Skin epidermis (tissue), 12 donors: ENCODE measurements at regions not wholly inside any gene's neighbourhood (a gene's known extent, or its start where the extent isn't known, plus 50 kb on each side); places are given as distances from the start of the nearest gene placed in this dataset.
"Not testable (repeated sequence)": the region's sequence is repeated elsewhere in the genome, so short reads cannot be mapped to it uniquely, and the experiment has no call there.

Source experiments
- H3K27ac ChIP-seq, 21 experiments: fragments of 200-600 bp; sonication (generic) in 11 of 21; one replicate each; pipeline ENCODE4 v1.5.0; 2020; ENCODE audit warnings: mild to moderate bottlenecking in 3 of 21, inconsistent platforms in 2 of 21, moderate library complexity in 2 of 21
- H3K4me3 ChIP-seq, 7 experiments: fragments of 200-600 bp; sonication (generic) in 2 of 7; one replicate each; pipeline ENCODE4 v1.5.0; 2020; ENCODE audit warnings: inconsistent platforms in 2 of 7, mild to moderate bottlenecking in 2 of 7, moderate library complexity in 1 of 7

DNA sequence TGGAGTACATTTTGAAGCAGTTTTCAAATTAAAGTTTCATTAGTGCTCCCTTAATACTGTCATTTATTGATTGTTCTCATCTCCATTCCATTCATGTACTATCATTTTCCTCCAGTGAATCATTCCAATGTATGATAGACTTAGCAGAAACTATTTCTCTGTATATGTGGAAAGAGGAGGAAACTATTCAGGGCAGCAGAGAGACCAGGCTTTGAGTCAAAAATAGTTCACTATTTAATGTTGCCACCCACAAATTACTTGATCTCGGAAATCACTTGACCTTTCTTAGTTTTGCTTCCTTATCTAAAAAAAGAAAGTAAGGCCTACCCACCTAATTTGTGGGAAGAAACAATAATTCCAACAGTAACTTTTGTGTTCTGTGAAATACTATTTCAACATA, 610.5 kb upstream of the ZNF385D start:
- no peak overlapping the region for H3K4me3 ChIP-seq
- H3K27ac ChIP-seq = no peak overlapping the region

DNA sequence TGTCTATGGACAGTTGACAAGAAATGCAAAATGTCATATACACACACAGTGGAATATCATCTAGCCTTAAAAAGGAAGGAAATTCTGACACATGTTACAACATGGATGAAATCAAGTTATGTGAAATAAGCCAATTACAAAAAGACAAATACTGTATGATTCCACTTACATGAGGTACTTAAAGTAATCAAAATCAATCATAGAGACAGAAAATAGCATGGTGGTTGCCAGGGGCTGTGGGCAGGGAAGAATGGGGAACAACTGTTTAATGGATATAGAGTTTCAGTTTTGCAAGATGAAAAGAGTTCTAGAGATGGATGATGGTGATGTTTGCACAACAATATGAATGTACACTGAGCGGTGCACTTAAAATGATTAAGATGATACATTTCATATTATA, 613.8 kb upstream of the ZNF385D start:
- Histone ChIP-seq H3K4me3 (no peak overlapping the region), H3K27ac (no peak overlapping the region)

DNA sequence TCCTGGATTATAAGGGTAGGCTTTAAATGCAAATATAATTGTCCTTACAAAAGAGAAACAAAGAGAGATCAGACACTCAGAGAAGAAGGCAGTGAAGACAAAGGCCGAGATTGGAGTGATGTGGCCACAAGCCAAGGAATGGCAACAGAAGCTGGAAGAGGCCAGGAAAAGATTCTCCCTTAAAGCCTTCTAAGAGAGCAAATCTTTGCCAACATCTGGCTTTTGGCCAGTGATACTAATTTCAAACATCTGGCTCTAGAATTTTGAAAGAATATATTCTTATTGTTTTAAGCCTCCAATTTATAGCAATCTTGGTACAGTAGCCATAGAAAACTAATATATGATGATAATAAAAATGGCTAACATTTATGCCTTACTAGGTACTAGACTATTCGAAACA, 615.8 kb upstream of the ZNF385D start:
- no peak overlapping the region for H3K4me3 ChIP-seq

DNA sequence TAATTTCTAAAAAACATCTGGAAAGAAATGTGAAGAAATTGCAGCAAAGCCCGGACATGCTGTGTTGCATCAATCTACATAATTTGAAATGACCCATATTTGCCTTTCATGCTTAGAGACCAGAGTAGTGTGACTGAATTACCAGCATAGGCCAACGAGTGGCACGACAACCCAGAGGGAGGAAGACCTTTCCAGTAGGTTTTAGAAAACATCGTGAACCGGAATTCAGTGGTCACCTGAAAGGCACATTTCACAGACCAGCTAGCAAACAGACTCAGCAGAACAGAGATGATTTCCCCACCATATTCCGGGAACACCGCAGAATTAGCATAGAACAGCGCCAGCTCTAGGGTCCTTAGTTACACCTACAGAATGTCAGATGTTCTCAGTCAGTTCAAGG, 620.0 kb upstream of the ZNF385D start:
- Histone ChIP-seq H3K4me3 (no peak overlapping the region), H3K27ac (no peak overlapping the region)

More for the DNA sequence above, 615.8 kb upstream of the ZNF385D start:
- no peak overlapping the region for H3K27ac ChIP-seq

DNA sequence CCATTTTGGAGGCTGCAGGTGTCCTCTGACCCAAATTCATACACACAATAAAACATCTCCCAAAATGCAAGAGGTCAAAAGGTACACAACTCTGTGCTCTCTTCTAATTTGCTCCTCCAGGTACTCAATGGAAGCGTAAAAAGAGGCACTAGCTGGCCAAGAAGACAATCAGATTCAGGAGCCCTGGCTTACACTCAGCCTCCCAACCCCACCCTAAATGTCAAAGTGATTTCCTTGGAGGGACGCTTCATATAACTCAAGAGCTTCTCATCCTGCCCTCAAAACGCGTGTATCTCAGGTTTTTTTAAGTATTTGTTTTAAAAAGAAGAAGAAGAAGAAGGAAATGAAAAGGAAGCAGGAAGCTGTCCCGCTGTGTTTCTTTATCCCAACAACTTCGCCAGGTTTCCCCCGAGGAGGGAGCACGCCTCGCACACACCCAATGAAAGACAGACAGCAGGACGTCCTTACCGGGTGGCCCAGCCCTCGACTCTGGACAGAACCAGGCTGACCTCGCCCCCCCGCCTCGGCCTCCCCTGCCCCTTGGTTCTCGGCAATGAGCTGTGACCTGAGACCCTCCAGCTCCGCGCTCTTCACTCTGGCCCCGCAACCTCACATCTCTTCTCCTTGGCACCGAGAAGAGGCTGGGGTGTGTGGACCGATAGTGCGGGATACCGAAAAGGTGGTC, 620.7 kb upstream of the ZNF385D start:
- Histone ChIP-seq H3K4me3 (peak overlapping the region in 2 of 7 experiments; percentile 15 to 16), H3K27ac (no peak overlapping the region)

DNA sequence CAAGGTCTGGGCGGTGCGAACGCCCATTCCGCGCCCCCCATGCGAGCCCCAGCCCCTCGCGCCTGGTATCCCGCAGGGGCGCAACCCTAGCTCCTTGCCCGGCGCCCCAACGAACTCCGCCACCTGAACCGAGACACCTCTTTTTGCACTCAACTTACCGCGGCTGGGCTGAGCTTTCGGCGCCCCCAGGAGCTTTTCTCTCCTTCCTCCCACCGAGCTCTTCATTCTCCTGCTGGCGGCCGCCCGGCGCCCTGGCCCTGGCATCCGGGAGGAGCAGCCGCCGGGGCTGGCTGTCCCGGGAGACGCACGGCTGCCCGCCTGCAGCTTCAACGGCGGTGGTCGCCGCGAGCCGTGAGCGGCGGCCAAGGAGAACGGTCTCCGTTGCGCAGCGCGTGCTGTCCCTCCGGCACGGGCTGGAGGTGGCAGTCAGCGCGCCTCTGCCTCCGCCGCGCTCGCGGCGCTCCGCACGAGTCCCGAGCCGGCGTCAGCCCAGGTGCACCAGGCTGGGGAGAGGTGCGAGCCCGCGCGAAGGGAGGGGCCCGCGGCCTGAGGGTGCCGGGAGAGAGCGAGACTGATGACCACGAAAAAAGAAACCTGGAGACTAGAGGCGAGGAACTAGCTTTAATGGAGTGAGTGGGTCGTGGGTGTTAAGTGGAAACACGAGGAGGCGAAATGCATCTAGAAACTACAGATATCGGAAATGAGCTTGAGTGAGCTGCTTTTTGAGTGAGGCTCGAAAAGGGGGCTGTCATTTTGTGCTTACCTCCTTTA, 621.5 kb upstream of the ZNF385D start:
- peak overlapping the region in 4 of 7 experiments; percentile 5 to 16 (median 15) for H3K4me3 ChIP-seq
- no peak overlapping the region for H3K27ac ChIP-seq

DNA sequence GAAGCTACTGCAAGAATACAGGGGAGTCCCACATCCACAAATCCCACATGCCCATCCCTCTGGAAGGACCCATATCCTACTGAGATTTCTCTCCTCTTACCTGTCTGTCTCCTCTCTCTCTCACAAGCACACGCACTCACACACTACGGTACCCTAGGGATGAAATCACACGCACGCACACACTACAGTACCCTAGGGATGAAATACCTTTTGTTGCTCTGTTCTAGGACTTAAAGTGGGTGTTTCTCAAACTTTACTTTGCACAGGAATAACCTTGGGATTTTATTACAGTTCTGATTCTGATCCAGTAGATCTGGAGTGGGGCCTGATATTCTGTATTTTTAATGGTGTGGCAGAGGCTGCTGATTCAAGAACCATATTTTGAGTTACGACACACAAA, 622.2 kb upstream of the ZNF385D start:
- Histone ChIP-seq H3K27ac (no peak overlapping the region), H3K4me3 (no peak overlapping the region)

DNA sequence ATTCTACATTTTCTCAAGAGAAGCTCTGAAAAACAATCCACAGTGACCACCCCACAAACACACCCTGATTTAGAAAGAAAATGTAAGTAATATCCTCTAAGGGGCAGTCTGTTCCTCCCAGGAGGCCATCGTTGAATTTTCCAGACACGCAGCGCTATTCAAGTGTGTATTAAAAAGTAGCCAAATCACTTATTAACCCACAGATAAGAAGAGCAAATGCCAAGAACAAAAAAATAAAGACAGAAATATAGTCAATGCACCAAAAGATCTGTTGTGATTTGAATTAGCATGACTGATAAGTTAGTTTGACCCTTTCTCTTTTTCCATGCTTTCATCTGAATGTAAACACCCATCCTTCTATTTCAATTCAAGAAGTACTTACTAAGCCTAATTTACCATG, 622.8 kb upstream of the ZNF385D start:
- Histone ChIP-seq H3K27ac (no peak overlapping the region), H3K4me3 (no peak overlapping the region)

DNA sequence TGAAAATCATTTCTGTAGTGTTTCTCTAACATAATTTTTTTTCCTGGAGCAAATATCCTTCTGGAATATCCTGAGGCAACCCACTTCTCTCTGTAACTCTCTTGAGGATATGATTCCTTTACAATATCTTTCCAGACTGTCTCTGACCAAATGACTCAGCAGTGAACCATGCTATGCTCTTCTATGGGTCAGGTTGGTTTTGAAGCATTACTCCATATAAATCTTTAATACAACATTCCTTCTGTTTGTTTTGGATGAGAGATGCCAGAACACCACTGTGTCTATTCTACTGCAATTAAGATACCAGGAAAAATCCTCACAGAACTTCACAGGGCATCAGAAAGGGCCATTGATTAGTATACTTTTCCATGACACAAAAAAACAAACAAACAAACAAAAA, 626.4 kb upstream of the ZNF385D start:
- no peak overlapping the region for H3K4me3 ChIP-seq
- H3K27ac ChIP-seq = no peak overlapping the region

DNA sequence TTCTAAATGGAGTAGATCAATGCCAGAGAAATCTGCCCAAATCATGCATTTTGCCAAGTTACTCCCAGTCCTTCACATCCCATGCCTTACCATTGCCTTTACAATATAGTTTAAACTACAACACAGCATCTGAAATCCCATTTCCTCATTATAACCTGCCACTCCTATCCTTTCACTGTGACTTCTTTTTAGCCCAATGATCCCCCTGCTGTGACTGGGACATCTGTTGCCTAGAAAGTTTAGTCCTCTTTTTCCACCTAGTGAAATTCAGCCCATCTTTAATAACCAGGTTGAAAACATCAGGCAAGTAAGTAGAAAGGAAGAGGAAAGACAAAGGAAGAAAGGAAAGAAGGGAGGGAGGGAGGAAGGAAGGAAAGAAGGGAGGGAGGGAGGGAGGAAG, 627.9 kb upstream of the ZNF385D start:
- Histone ChIP-seq H3K27ac (no peak overlapping the region), H3K4me3 (no peak overlapping the region)

DNA sequence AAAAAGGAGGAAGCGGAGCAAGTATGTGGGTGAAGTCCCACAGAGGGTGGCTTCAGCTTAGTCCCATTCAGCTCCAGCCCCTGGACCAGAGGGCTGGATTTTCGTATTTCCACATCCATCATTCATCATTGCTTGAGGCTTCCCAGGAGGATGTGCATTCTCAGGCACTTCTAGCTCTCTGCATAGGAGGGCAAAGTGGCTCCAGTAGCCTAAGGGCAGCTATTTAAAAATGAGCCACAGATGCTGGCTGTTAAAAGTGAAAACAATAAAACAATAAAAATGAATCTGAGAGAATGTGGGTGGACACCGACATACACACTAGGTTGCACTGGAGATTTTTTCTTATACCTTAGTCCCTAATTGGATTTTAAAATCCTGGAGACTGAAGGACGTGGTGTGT, 629.2 kb upstream of the ZNF385D start:
- Histone ChIP-seq H3K27ac (no peak overlapping the region), H3K4me3 (no peak overlapping the region)

DNA sequence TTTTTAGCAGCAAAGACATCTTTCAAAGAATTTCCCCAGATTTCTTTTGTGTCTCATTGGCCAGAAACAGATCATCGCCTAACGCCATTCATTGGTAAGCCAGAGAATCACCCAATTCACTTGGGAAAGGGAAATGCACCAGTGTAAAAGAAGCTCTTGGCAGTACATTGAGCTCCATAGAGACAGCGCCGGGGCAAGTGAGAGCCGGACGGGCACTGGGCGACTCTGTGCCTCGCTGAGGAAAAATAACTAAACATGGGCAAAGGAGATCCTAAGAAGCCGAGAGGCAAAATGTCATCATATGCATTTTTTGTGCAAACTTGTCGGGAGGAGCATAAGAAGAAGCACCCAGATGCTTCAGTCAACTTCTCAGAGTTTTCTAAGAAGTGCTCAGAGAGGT, 630.6 kb upstream of the ZNF385D start:
- not testable (repeated sequence) for H3K27ac ChIP-seq, H3K4me3 ChIP-seq

DNA sequence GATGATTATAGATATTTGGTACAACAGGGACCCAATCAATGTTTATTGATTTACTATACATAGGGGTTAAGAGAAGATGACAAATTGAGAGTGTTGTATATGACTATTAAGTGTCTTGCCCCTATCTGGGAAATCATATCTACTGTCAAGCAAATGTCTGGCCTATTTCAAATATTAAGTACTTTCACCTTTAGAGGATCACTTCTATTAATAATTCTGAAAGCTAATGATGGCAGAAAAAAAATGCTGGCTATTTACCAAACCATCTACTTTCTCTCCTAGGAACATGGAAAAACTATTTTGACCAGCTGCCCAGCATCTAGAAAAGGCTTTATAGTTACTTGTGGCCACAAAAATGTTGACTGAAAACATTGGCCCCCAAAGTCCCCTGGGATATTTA, 632.3 kb upstream of the ZNF385D start:
- no peak overlapping the region for H3K27ac ChIP-seq
- no peak overlapping the region for H3K4me3 ChIP-seq

DNA sequence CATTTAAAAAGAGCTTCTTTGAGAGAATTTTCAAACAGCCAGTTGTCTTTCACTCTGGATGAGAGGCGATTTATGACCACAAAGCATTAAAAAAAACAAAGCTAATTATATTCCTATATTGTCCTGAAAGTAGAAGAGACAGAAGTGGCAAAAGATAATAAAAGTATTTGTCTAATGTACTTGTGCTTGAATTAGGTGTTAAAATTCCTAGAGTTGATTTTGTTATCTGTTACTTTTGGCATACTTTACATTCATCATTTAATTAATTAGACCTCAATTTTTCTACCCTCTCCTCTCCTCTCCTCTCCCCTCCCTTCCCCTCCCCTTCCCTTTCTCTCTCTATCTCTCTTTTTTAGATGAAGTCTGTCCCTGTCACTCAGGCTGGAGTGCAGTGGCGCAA, 635.1 kb upstream of the ZNF385D start:
- Histone ChIP-seq H3K27ac (no peak overlapping the region), H3K4me3 (no peak overlapping the region)

DNA sequence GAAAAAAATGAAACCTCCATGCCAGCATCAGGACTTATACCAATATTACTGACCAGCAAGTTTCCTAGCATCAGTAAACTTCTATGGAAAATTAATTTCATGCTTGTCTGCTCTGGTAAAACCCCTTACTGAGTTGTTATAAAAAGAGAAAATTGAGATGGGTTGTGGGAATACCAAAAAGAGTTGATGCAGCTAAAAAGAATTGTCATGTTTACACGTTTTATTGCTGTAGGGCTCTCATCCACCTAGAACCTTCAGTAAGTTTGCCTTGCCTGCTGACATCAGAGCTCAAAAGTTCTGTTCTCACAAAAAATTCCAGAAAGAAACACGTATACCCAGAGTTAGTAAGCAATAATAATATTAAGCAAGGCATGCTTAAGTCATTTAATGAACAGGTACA, 641.3 kb upstream of the ZNF385D start:
- Histone ChIP-seq H3K27ac (no peak overlapping the region), H3K4me3 (no peak overlapping the region)

DNA sequence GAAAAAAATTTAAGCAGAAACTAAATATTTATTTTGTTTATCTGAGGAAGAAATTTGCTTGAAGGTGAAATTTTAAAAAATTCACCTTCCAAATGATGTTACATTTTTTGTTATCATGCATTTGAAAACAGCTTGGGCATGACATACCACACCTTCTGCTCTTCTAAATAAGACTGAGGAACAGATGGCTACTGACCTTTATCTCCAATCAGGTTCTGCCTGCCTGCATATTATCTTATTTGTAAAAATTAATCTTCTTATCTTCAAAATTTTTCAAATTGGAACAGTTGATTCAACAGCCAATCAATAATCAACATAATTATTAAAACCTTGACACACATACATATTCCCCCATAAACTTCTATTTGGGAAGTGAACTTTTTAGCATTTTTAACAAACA, 641.8 kb upstream of the ZNF385D start:
- Histone ChIP-seq H3K4me3 (no peak overlapping the region), H3K27ac (no peak overlapping the region)

DNA sequence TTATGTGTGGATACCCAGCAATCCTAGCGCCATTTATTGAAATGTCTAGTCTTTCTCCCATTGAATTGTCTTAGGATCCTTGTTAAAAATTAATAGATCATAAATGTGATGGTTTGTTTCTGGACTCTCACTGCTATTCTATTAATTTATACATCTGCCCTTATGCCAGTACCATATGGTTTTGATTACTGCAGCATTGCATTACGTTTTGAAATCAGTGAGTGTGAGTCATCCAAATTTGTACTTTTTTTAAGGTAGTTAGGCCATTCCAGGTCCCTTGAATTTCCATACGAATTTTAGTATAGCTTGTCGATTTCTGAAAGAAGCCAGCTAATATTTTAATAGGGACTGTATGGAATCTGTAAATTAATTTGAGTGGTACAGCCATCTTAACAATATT, 648.6 kb upstream of the ZNF385D start:
- Histone ChIP-seq H3K4me3 (no peak overlapping the region), H3K27ac (no peak overlapping the region)

DNA sequence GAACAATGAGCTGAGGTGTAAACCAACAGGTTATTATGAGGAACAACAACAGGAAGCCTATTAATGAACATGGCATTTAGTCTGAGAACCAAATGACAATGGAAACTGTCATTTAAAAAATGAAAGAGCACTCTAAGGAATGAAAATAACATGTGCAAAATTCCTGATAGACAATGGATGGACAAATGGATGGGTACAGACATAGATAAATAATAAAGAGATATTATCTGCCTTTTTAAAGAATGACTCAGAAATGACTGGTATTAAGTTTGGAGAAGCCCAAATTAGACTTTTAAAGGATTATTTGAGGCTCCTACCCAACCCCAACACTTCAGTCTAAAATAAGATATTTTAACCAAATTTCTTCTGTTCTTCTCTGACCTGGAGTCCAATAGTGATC, 650.5 kb upstream of the ZNF385D start:
- H3K27ac ChIP-seq = no peak overlapping the region
- H3K4me3 ChIP-seq = no peak overlapping the region

DNA sequence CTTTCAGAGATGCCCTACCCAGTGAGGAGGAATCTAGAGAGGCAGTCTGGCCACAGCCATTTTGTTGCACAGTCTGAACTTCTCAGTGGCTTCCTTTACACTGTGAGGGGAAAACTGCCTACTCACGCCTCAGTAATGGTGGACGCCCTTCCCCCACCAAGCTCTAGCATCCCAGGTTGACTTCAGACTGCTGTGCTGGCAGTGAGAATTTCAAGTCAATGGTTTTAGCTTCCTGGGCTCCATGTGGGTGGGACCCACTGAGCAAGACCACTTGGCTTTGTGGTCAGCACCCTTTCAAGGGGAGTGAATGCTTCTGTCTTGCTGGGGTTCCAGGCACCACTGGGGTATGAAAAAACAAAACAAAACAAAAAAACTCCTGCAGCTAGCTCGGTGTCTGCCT, 663.2 kb upstream of the ZNF385D start:
- Histone ChIP-seq H3K4me3 (no peak overlapping the region), H3K27ac (no peak overlapping the region)

DNA sequence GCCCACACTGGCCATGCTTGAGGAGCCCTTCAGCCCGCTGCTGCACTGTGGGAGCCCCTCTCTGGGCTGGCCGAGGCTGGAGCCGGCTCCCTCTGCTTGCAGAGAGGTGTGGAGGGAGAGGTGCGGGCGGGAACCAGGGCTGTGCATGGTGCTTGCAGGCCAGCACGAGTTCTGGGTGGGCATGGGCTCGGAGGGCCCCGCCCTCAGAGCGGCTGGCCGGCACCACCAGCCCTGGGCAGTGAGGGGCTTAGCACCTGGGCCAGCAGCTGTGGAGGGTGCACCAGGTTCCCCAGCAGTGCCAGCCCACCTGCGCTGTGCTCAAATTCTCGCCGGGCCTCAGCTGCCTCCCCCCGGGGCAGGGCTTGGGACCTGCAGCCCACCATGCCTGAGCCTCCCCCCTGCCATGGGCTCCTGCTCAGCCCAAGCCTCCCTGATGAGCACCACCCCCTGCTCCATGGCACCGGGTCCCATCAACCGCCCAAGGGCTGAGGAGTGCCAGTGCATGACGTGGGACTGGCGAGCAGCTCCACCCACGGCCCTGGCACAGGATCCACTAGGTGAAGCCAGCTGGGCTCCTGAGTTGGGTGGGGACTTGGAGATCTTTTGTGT, 665.9 kb upstream of the ZNF385D start:
- not testable (repeated sequence) for H3K27ac ChIP-seq, H3K4me3 ChIP-seq

DNA sequence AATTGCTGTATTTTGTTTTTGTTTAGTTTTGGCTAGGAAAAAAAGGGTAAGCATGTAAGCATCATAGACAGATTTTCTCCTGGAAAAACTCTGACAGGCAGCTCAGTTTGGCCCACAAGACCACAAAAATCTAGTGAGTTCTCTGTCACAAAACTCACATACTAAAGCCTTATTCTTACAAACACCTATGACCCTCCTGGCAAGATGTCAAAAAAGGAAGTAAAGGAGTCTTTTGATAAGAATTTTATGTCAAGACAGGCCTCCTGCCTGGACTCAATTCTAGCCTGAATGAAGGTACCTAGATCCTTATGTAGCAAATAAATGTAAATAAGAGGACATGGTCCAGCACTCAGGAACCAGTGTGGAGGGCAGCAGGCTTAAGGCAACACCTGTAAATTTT, 668.3 kb upstream of the ZNF385D start:
- Histone ChIP-seq H3K4me3 (no peak overlapping the region), H3K27ac (no peak overlapping the region)
